HG02970 (cell line): ENCODE measurements at regions not wholly inside any gene's neighbourhood (a gene's known extent, or its start where the extent isn't known, plus 50 kb on each side); places are given as distances from the start of the nearest gene placed in this dataset.
"Not testable (repeated sequence)": the region's sequence is repeated elsewhere in the genome, so short reads cannot be mapped to it uniquely, and the experiment has no call there.

Source experiments
- ATAC-seq: cut with Tn5 transposase; IDR thresholded peaks from one replicate; pipeline ENCODE4 v1.9.1; 2021; ENCODE audit warnings: mild to moderate bottlenecking, moderate library complexity, moderate number of reproducible peaks; ENCODE audit not compliant: unreplicated experiment, low FRiP score

DNA sequence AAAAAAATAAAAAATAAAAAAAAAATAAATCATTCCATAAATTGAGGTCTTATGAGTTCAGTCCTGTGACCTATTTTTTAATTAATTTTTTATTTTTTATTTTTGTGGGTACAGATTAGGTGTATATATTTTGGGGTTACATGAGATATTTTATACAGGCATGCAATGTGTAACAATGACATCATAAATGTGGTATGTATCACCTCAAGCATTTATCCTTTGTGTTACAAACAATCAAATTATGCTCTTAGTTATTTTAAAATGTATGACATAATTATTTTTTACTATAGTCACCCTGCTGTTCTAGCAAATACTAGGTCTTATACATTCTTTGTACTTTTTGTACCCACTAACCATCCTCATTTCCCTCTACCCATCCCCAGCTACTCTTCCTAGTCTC lies 537.9 kb downstream of the HINT1 start:
- no peak for ATAC-seq

DNA sequence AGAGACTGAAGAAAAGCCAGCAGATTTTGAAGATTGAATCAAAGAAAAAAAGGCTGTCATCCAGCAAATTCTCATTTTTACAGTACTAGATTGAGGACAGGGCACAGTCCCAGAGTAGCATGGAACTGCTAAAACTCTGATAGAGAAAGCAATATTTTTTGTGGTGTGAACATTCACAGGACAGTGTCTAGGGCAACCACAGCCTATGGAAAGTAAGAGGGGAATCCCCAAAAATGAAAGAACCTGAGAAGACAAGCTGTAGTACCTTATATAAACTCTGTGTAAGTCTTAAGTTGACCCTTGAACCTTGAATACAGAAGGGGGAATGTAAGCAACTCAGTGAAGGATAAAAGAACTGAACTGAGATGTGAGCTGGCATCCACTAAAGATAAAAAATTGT lies 540.3 kb downstream of the HINT1 start:
- ATAC-seq, result no peak

DNA sequence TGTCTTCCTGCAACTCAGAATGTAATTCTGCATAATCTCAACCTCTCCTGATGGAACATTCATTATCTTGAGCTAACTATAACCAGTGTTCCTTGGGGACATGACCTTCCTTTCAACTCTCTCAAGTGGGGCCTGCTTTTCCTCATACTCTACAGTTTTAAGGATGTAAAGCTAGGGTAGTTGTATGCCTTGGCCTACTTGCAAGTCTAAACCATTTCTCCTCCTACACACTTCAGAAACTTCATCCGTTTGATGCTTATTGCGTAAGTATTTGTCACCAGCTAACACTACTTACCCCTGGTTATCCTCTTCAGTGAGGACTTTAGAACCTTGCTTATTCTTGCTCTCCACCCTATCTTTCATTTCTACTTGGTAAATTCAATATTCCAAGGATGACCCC lies 548.9 kb downstream of the HINT1 start:
- no peak for ATAC-seq

DNA sequence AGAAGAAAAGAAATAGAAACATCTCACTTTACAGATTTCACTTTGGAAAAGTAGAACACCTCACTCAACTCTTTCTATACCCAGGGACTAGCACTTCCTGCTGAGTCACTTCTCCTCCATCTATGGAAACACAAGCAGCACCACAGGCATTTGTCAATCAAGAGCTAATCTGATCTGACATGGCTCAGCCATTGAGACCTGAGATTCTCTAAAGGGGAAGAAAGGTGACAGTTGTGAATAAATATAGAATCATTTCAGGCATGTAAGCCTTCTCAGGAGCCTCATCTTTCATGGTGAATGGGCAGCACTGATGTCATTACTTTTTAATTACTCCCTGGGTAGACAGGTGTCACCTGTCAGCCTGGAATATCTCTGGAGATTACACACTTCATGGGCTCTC lies 559.8 kb downstream of the HINT1 start:
- no peak for ATAC-seq

GRCh38 chr5:130596647-130597046 lies 568.4 kb downstream of the HINT1 start:
- not testable (repeated sequence) for ATAC-seq

- no peak for ATAC-seq
Measured at GRCh38 chr5:130580264-130580663, 584.8 kb downstream of the HINT1 start.

DNA sequence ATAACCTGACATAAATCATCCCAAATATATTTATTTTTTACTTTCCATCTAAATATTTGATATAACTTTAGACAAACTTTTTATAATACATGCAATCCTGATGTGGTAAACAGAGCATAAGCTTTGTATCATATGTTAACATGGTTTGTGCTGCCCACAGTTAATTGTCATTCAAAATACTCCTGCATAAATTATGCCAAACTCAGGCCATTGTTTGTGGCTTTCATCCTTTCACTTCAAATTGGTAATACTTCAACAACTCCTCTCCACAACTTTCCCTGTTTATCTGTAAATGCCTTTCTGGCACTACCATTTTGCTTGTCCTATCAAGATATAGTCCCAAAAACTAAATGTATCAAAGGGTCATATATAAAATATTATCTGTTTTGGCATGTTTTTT lies 586.7 kb downstream of the HINT1 start:
- no peak for ATAC-seq

- no peak for ATAC-seq
Measured at GRCh38 chr5:130571076-130571475, 594.0 kb downstream of the HINT1 start.

DNA sequence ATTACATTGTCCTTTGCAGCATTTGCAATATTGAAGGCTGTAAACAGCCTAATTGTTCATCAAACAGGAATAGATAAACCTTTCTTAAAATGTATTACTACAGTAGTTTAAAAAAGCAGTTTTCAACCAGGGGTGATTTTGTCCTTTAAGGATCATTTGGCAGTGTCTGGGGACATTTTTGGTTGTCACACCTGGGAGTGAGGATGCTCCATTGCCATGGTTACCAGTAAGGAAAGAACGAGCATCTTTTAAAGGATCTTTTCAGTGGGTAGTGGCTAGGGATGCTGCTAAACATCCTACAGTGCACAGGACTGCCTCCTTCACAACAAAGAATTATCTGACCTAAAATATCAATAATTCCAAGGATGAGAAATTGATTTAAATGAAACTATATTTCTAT lies 596.3 kb downstream of the HINT1 start:
- no peak for ATAC-seq

GRCh38 chr5:130555429-130555828 lies 609.6 kb downstream of the HINT1 start:
- no peak for ATAC-seq

GRCh38 chr5:130550562-130550928 lies 614.5 kb downstream of the HINT1 start:
- ATAC-seq, result no peak

GRCh38 chr5:130549884-130550561 lies 615.0 kb downstream of the HINT1 start:
- ATAC-seq, result no peak

GRCh38 chr5:130546211-130546610 lies 618.8 kb downstream of the HINT1 start:
- ATAC-seq, result no peak

DNA sequence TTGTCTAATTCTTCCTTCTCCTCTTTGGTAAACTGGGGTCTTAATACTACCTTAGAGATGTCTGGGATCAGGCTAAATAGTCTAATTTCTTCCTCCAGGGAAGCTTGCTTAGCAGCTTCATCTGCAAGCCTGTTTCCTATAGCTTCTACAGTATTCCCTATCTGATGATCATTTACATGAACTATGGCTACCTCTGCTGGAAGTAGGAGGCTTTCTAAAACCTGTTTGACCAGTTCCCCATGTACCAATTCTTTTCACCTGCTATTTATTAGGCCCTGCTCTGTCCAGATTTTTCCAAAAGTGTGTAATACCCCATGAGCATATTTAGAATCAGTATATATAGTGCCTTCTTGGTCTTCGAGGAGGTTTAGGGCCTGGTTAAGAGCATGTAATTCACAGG lies 619.8 kb downstream of the HINT1 start:
- ATAC-seq, result no peak

- no peak for ATAC-seq
Measured at GRCh38 chr5:130541617-130542221, 623.3 kb downstream of the HINT1 start.

GRCh38 chr5:130536691-130537090 lies 628.4 kb downstream of the HINT1 start:
- ATAC-seq, result no peak

DNA sequence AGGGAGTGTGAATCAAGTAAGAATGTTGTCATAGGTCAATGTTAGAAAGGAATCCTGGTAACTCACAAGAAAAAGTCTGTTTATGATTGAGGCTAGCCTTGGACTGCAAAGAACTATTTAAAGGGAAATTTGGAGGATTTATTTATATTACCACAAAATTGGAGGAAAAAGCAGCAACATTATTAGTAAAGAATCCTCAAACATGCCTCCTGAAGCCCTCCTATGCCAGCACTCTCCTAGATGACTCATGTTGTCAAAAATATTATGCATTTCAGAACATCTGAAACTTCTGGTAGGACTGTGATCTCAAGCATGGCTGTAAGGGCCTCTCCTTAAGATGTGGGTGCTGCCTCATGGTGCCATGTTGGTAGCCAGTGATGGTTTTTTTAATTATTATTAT lies 628.5 kb downstream of the CHSY3 start:
- no peak for ATAC-seq

GRCh38 chr5:130529511-130530485 lies 625.5 kb downstream of the CHSY3 start:
- no peak for ATAC-seq

DNA sequence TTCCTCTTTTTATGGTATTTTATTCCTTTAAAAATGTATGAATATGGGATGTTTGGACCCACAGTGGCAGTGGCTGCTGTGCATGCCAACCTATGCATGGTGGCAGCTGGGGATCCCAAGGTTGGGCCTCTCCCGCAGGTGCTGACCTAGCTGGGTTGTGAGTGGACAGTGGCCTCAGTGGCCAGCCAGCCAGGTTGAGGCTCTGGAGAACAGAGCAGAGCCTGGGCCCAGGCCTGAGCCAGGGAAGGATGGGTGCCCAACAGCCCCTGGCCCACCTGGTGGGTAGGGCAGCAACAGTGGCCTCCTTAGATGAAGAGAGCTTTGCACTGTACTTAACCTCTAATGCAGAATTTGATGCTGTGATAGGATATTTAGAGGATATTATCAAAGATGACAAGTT lies 624.8 kb downstream of the CHSY3 start:
- ATAC-seq, result no peak

GRCh38 chr5:130528474-130528873 lies 624.2 kb downstream of the CHSY3 start:
- ATAC-seq, result no peak

GRCh38 chr5:130526708-130527107 lies 622.4 kb downstream of the CHSY3 start:
- ATAC-seq, result no peak
